H1 (cell line): ENCODE measurements at regions not wholly inside any gene's neighbourhood (a gene's known extent, or its start where the extent isn't known, plus 50 kb on each side); places are given as distances from the start of the nearest gene placed in this dataset.

Experiments
- CTBP2 ChIP-seq: IDR thresholded peaks from 2 replicates; pipeline ENCODE4 v1.7.0; 2011; ENCODE audit warnings: borderline replicate concordance, mild to moderate bottlenecking, moderate library complexity, mixed read lengths, low read length; ENCODE audit not compliant: insufficient read depth, insufficient read length
- RXRA ChIP-seq: IDR thresholded peaks from 2 replicates; pipeline ENCODE4 v1.6.1; 2011; ENCODE audit warnings: low read depth, mild to moderate bottlenecking, low read length, moderate library complexity; ENCODE audit not compliant: insufficient read depth

DNA sequence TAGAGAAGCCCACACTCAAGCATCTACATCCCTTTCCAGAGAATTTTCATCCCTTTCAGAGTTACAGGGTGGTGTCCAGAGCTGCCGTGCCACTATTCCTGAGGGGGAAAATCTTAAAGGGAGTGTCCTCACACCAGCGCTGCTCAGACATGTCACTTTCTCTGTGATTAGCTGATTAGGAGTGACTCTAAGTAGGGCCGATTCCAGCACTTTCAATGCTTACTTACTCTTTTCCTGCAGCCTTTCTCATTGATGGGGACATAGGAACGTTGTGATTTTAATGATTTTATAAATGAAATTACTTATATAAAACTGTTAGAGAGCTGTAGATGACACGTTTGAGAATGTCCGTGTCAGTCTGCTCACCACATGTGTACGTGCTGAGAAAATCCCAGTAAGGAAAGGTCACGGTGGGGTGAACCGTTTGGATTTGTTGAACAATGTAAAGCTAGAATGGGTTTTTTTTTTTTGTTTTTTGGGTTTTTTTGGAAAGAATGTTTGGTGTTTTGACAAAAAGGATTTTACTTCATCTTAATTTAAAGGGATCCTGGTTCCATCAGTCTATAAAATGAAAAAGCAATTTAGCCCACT is 56.6 kb upstream of the SPATA13 start (continued):
- TF ChIP-seq RXRA, result no peak
- TF ChIP-seq CTBP2, result no peak
